NCI-H146 treated with DMSO at 0.1 percent for 48 hours (cell line): ENCODE measurements at regions not wholly inside any gene's neighbourhood (a gene's known extent, or its start where the extent isn't known, plus 50 kb on each side); places are given as distances from the start of the nearest gene placed in this dataset.

Source experiments
- DNase-seq: peaks from one replicate; lab custom pipeline; 2025; ENCODE audit not compliant: unreplicated experiment; lab: John Stamatoyannopoulos, UW

- DNase-seq: no peak
Observed at GRCh38 chr20:51335329-51335841, 207.1 kb downstream of the NFATC2 start.

GRCh38 chr20:51334609-51335008 lies 207.9 kb downstream of the NFATC2 start:
- DNase-seq: no peak

DNA sequence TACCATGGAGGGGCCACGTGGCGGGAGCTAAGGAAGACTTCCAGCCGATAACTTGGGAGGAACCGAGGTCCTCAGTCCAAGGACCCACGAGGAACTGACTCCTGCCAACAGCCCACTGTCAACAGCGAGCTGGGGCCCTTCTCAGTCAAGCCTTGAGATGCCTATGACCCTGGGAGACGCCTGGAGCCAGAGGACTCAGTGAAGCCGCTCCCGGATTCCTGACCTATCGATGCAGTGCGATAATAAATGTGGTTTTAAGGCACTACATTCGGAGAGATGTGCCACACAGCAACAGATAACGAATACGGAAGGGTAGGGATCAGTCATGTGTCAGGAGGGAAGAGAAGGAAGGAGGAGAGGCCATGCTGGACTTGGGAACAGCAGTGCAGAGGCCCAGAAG lies 208.5 kb downstream of the NFATC2 start:
- no peak for DNase-seq

- DNase-seq: no peak
Observed at GRCh38 chr20:51333446-51333845, 209.1 kb downstream of the NFATC2 start.

GRCh38 chr20:51331481-51331880 lies 211.0 kb downstream of the NFATC2 start:
- DNase-seq: no peak

DNA sequence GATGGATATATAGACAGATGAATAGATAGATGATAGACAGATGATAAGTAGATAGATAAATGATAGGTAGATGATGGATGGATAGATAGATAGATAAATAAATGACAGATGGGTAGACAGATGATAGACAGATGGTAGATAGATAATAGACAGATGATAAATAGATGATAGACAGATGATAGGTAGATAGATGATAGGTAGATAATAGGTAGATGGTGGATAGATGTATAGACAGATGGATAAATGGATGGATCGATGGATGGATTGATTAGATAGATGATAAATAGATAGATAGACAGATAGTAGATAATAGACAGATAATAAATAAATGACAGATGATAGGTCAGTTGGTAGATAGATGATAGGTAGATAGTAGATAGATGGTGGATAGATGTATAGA lies 212.7 kb downstream of the NFATC2 start:
- DNase-seq: no peak

DNA sequence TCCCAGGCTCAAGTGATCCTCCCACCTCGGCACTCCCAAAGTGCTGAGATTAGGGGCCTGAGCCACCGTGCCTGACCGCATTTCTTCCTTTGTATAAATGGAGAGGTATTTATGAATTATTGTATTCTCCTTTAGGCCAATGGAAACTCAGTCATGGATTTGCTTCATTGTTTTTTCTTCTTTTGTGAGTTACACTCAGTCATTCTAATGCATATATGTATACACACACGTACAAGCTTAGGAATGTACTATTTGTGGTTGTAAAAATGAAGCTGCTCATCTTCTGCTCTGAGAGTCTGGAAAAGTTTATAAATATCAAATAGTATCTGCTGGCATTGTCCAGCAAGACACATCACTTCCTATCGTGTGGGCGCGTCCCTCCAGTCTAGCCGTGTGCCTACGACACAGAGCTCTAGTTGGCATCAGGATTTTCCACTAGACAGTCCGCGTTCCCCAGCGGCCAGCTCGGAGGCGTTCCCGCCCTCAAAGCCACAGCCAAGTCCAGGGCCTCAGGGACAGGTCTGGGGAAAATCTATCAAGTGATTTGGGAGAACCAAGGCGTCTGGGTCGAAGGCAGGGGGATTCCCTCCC lies 215.2 kb downstream of the NFATC2 start:
- DNase-seq: no peak

DNA sequence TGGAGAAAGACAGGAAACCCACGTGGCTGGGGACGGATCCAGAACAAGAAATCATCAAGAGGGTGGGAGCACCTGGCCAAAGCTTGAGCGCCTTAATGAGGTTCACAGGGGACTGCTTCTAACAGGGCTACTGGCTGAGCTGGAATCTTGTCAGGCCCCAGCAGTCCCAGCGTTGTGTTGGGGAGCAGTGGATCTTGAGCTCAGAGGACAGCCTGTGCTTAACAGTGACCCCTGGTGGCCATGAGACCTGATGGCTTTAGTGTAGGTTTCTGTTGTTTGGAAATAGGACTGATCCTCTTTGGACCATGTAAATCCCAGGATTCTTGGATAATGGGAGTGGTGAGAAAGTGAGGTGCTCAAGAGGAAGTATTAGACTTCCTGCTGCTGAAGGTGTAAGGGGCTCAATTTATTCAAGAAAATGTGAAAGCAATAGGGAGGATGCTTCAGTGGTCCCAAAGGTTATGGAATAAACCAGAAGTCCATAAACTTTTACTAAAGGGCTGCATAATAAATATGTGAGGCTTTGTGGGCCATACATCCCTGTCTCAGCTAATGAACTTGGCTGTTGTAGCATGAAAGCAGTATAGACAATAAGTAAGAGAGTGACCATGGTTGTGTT lies 216.2 kb downstream of the NFATC2 start:
- no peak for DNase-seq

GRCh38 chr20:51322164-51322707 lies 220.3 kb downstream of the NFATC2 start:
- no peak for DNase-seq

GRCh38 chr20:51321343-51322163 lies 221.0 kb downstream of the NFATC2 start:
- no peak for DNase-seq

DNA sequence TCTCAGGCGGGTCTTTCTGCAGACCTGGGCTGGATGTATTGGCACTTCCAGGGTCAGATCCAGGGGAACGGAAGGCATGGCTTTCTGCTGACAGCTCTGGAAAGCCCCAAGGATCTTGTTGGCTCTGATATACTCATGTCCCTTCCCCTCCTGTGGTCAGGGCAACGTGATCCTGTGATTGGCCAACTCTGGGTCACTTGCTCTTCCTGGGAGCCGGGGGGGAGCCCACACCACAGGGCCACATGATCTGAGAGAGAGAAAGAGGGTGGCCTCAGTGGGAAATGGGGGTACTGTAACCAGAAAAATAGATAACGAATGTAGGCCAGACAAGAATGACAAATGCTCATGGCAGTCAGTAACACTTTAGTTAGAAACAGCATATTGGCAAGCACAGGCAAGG lies 223.0 kb downstream of the NFATC2 start:
- DNase-seq: no peak

DNA sequence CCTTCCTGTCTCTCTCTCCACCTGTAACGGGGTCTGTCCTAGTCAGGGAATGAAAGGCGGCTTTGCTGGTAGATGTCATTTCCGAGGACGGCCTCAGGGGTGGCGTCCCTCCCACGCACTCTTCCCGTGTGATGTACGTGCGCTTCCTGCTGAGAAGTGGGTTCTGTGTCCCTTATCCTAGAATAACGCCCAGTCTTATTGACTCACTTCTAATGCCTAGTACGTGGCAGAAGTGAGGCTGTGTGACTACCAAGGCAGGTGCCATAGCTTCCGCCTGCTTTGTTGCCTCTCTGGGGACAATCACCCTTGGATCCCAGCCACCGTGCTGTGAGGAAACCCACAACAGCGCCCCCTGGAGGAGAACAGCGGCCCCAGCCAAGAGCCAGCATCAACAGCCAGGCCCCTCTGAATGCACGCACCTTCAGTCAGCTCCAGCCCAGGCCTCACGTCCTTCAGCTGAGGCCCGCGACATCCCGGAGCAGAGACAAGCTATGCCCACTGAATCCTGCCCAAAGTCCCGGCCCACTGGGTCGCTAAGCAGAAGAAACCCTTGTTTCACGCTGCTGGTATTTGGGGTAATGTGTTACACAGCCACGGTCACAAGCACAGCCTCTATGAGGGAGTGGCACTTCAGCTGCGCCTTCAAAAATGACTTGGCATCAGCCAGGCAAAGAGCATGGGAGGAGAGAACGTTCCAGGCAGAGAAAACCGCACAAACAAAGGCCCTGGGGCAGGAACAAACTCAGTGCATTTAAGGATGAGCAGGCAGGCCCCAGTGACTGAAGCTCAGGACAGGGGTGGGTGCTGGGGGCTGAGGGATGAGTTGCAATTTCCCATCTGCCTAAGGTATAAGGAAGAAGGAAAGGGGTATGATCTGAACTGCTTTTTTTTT lies 224.2 kb downstream of the NFATC2 start:
- DNase-seq: peak; percentile 11

GRCh38 chr20:51315390-51315789 lies 227.1 kb downstream of the NFATC2 start:
- DNase-seq: no peak

GRCh38 chr20:51313358-51313827 lies 229.1 kb downstream of the NFATC2 start:
- no peak for DNase-seq

- no peak for DNase-seq
Observed at GRCh38 chr20:51312480-51312783, 230.1 kb downstream of the NFATC2 start.

- DNase-seq: no peak
Observed at GRCh38 chr20:51311636-51312479, 230.7 kb downstream of the NFATC2 start.

DNA sequence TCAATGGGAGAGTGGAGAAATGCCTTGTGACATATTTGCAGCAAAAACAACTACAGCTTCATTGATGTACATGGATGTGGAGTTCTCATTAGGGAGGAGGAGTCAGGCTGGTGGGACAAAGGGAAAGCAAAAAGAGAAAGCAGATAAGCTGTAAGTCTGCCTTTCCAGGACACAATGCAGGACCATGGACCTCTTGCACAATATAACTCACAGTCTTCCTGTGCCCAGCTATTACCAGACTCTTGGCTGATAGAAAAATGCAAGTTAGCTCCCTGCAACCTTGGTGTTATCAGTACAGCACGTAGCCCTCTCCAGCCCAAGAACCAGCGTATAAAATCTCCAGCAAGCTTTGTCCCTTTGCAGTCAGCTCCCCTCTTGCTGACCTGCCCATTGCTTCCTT lies 232.3 kb downstream of the NFATC2 start:
- DNase-seq: no peak

DNA sequence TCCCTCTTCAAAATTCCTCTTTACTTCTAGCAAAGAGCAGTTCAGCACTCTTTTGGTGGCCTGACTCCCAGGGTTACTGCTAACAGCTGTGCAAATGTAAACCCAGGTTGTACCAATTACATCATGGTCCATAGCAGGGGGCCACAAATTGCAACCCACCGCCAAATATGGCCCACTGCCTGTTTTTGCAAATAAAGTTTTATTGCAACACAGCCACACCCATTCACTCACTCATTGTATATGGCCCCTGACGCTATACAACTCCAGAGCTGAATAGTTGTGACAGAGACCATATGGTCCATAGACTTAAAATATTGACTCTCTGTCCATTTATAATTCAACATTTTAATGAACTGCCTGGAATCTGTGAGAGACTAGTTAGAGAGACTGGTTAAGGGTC lies 233.4 kb downstream of the NFATC2 start:
- no peak for DNase-seq

- DNase-seq: peak; percentile 18
Observed at GRCh38 chr20:51306521-51307358, 235.8 kb downstream of the NFATC2 start.
